ENCODE measurements at regions not wholly inside any gene's neighbourhood (a gene's known extent, or its start where the extent isn't known, plus 50 kb on each side); places are given as distances from the start of the nearest gene placed in this dataset.

- TF ChIP-seq POLR2A (IDR thresholded peaks at IDR 0.05) (no peak), CTCF (IDR thresholded peaks at IDR 0.05) (peak; percentile 9 to 60 (median 42)), EP300 (IDR thresholded peaks at IDR 0.05) (no peak)
Measured at GRCh38 chr13:89695343-89696257, 1651.9 kb upstream of the MIR17HG start.

All from sigmoid colon (tissue), 4 donors.